AG09319 (cell line): ENCODE measurements at regions not wholly inside any gene's neighbourhood (a gene's known extent, or its start where the extent isn't known, plus 50 kb on each side); places are given as distances from the start of the nearest gene placed in this dataset.
"Not testable (repeated sequence)": the region's sequence is repeated elsewhere in the genome, so short reads cannot be mapped to it uniquely, and the experiment has no call there.

Source experiments
- DNase-seq: peaks from one replicate; pipeline ENCODE4 v3.0.0-alpha.2; 2010; ENCODE audit warnings: low read depth; ENCODE audit errors: extremely low read depth
- TF ChIP-seq, protein P1 (sequence below): IDR thresholded peaks from 2 replicates; pipeline ENCODE4 v1.5.1; 2011; ENCODE audit warnings: low read depth, mild to moderate bottlenecking, inconsistent platforms, low read length, moderate library complexity

DNA sequence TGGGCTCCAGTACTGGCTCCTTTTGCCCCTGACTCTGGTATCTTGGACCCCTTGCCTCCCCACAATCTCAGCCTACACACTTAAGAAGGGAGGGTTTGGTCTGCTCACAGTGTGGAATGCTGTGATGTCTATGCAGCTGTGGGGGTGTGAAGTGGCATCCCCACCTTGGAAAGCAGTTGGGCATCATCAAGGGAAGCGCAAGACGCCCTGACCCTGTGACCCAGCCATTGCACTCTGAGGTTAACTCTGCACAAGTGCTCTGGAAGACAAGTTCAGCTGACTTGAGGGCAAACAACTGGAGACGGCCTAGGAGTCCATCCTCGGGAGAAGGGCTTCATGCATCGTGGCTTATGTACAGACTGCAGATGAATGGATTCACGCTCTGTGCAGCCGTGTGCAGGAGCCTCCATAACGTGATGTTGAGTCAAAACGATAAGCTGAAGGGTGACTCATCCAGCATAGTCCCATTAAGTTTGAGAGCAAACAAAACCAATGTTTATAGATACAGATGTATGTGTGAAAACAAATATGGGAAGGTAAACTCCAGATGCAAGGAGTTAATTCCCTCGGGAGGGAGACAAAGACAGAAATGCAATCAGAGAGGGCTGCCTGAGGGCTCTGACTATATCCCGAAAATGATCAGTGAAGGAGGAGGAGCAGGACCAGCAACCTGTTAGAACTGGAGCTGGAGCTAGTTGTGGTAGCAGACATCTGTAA, 86.8 kb downstream of the LSM3 start:
- TF ChIP-seq, protein P1, sequence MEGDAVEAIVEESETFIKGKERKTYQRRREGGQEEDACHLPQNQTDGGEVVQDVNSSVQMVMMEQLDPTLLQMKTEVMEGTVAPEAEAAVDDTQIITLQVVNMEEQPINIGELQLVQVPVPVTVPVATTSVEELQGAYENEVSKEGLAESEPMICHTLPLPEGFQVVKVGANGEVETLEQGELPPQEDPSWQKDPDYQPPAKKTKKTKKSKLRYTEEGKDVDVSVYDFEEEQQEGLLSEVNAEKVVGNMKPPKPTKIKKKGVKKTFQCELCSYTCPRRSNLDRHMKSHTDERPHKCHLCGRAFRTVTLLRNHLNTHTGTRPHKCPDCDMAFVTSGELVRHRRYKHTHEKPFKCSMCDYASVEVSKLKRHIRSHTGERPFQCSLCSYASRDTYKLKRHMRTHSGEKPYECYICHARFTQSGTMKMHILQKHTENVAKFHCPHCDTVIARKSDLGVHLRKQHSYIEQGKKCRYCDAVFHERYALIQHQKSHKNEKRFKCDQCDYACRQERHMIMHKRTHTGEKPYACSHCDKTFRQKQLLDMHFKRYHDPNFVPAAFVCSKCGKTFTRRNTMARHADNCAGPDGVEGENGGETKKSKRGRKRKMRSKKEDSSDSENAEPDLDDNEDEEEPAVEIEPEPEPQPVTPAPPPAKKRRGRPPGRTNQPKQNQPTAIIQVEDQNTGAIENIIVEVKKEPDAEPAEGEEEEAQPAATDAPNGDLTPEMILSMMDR, result no peak
- DNase-seq, result no peak

DNA sequence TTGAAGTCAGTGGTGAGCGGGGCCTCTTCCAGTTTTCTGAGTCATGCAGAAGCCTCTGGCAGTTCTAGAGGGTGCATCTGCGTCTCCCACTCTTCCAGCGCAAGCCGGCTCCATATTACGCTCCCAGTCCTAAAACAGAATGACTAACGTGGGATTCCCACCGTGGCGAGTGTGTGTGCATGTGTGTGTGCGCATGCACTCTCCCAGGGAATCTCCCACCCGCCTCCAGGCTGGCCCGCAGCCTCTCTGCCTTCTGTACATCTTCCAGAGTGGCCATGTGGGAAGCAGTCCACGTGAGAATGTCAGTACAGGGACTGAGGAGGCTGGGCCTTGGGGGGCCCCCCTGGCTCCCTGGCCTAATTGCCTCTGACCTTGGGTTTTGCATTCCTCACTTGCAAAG, 87.7 kb downstream of the LSM3 start:
- peak; percentile 27 for DNase-seq
- TF ChIP-seq, protein P1, result no peak

DNA sequence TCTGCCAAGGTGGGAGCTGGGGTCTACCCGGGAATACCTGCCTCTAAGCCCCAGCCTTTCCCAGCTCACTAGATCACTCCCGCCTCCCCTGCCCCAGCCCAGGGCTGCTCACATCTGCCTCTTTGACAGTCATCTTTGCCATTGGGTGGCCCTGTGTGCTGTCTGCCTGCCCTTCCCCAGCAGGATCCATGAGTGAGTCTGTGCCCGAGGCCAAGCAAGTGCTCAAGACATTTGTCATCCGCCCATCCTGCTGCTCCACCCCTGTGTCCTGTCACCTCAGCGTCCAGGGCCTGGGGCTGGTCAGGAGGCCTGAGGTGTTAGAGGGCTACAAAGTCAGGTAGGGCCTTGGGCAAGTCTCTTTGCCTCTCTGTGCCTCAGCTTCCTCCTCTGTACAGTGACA, 89.4 kb downstream of the LSM3 start:
- DNase-seq, result no peak
- TF ChIP-seq, protein P1, result no peak

DNA sequence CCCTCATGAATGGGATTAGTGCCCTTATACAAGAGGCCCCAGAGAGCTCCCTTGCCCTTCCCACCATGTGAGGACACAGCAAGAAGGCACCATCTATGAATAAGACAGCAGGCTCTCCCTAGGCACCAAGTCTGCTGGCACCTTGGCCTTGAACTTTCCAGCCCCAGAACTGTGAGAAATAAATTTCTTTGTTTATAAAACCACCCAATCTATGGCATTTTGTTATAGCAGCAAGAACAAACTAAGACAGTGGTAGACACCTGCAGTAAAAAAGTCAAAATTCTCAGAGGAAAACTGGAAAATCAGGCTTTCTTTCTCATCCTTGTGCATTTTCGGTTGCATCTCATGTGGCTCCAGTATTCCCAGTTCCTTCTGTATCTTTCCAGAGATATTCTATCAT, 90.3 kb downstream of the LSM3 start:
- DNase-seq, result no peak
- TF ChIP-seq, protein P1, result no peak

DNA sequence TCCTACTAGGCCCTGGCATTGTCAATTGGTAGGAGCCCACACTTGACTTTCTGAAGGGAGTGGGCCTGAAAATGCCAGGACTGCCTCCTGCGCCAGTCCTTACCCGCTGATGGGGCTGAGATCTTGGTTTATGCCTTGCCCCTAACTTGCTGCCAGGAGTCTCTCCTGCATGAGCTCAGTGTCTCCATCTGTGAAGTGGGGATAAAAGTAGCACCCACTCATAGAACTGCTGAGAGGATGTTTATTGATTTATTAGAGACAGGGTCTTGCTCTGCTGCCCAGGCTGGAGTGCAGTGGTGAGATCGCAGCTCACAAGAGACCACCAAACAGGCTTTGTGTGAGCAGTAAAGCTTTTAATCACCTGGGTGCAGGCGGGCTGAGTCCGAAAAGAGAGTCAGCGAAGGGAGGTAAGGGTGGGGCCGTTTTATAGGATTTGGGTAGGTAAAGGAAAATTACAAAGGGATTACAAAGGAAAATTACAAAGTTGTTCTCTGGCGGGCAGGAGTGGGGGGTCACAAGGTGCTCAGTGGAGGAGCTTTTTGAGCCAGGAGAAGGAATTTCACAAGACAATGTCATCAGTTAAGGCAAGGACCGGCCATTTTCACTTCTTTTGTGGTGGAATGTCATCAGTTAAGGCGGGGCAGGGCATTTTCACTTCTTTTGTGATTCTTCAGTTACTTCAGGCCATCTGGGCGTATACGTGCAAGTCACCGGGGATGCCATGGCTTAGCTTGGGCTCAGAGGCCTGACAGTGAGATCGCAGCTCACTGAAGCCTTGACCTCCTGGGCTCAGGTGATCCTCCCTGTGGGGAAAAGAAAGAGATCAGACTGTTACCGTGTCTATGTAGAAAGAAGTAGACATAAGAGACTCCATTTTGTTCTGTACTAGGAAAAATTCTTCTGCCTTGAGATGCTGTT, 93.7 kb downstream of the LSM3 start:
- DNase-seq, result not testable (repeated sequence)

DNA sequence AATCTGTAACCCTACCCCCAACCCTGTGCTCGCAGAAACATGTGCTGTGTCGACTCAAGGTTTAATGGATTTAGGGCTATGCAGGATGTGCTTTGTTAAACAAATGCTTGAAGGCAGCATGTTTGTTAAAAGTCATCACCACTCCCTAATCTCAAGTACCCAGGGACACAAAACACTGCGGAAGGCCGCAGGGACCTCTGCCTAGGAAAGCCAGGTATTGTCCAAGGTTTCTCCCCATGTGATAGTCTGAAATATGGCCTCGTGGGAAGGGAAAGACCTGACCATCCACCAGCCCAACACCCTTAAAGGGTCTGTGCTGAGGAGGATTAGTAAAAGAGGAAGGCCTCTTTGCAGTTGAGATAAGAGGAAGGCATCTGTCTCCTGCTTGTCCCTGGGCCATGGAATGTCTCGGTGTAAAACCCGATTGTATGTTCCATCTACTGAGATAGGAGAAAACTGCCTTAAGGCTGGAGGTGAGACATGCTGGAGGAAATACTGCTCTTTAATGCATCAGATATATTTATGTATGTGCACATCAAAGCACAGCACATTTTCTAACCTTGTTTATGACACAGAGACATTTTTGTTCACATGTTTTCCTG, 94.4 kb downstream of the LSM3 start:
- DNase-seq, result not testable (repeated sequence)

DNA sequence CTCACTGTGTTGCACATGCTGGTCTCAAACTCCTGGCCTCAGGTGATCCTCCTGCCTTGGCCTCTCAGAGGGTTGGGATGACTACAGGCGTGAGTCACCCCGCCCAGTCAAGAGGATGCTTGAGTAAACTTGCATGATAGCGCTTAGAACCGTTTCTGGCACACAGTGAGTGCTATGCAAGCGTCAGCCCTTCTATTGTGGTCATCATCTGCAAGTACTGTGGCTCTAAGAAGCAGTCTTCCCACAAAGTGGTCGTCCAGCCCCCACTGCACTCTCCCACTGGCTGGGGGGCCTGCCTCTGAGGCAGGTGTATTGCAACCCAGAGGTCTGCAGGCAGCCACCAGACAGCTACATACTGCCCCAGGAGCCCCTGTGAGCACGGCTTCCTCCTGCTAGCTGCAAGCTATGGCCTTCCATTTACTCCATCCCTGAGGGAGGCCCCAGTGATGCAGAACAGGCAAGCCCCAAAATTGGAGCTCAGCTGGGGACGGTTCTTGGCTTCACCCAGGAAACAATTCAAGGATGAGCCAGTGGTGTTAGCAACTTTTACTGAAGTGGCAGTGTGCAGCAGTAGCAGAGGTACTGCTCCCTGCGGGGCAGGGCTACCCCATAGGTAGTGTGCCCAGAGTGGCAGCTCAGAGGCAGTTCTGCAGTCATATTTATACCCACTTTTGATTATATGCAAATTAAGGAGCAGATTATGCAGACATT, 95.4 kb downstream of the LSM3 start:
- TF ChIP-seq, protein P1, result no peak
- no peak for DNase-seq

DNA sequence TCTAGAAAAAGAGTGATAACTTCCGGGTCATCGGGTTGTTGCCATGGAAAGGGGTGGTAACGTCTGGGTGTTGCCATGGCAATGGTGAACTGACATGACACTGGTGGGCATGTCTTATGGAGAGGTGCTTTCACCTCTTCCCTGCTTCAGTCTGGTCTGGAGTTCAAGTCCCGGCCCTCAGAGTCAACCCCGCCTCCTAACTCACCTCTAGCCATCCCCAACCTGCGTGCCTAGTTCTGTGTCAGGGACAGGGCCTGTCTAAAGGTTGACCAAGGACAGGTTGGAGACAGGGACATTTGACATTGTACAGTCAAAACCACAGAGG, 96.0 kb downstream of the LSM3 start:
- TF ChIP-seq, protein P1, result no peak
- DNase-seq, result no peak
